Keratinocyte (primary cell): ENCODE measurements at regions not wholly inside any gene's neighbourhood (a gene's known extent, or its start where the extent isn't known, plus 50 kb on each side); places are given as distances from the start of the nearest gene placed in this dataset.

Source experiments
- DNase-seq: peaks from one replicate; pipeline ENCODE4 v3.0.0-alpha.2; 2011; ENCODE audit warnings: low read depth, missing footprints, low spot score
- FAIRE-seq: peaks from 2 replicates; lab custom pipeline; 2011; peaks lifted over from hg19 to GRCh38; lab: Jason Lieb, UNC
- H2AFZ ChIP-seq: 2 replicates; pipeline ENCODE4 v1.6.0; 2012; ENCODE audit warnings: low read length, control low read depth, inconsistent platforms; ENCODE audit not compliant: control insufficient read depth
- H3K27ac ChIP-seq: 2 replicates; pipeline ENCODE4 v1.5.1; 2011; ENCODE audit warnings: low read length; ENCODE audit not compliant: control insufficient read depth, insufficient read depth
- H3K27me3 ChIP-seq: 3 replicates; pipeline ENCODE4 v1.6.0; 2011; ENCODE audit warnings: low read length; ENCODE audit not compliant: control insufficient read depth, insufficient read depth; ENCODE audit errors: extremely low read depth
- H3K36me3 ChIP-seq, 2 experiments: 2 replicates in 1 of 2; 3 replicates in 1 of 2; pipeline ENCODE4 v1.5.1; 2011; ENCODE audit warnings: low read length in 2 of 2, mild to moderate bottlenecking in 1 of 2; ENCODE audit not compliant: control insufficient read depth in 2 of 2, insufficient read depth in 2 of 2; ENCODE audit errors: extremely low read depth in 1 of 2
- H3K4me1 ChIP-seq: 3 replicates; pipeline ENCODE4 v1.5.1; 2011; ENCODE audit warnings: low read length; ENCODE audit not compliant: control insufficient read depth, insufficient read depth; ENCODE audit errors: extremely low read depth
- H3K4me2 ChIP-seq: 3 replicates; pipeline ENCODE4 v1.6.0; 2011; ENCODE audit warnings: low read depth, low read length; ENCODE audit not compliant: control insufficient read depth, insufficient read depth; ENCODE audit errors: extremely low read depth
- H3K4me3 ChIP-seq, 3 experiments: fragments of 200-600 bp in 1 of 3; sonication (generic) in 1 of 3; 2 replicates in 2 of 3; 3 replicates in 1 of 3; pipeline ENCODE4 v1.5.1; 2011 to 2016; ENCODE audit warnings: low read length in 3 of 3, mild to moderate bottlenecking in 3 of 3, control low read depth in 2 of 3, inconsistent platforms in 1 of 3, low read depth in 1 of 3, mixed read lengths in 1 of 3, mixed run types in 1 of 3, moderate library complexity in 1 of 3; ENCODE audit not compliant: control insufficient read depth in 2 of 3, insufficient read depth in 2 of 3; ENCODE audit errors: extremely low read depth in 1 of 3
- H3K79me2 ChIP-seq: 2 replicates; pipeline ENCODE4 v1.6.0; 2012; ENCODE audit warnings: low read length; ENCODE audit not compliant: control insufficient read depth, insufficient read depth
- H3K9ac ChIP-seq: 3 replicates; pipeline ENCODE4 v1.6.0; 2011; ENCODE audit warnings: low read length; ENCODE audit not compliant: control insufficient read depth, insufficient read depth; ENCODE audit errors: extremely low read depth
- H3K9me1 ChIP-seq: 3 replicates; pipeline ENCODE4 v1.6.0; 2011; ENCODE audit warnings: low read length; ENCODE audit not compliant: control insufficient read depth, insufficient read depth; ENCODE audit errors: extremely low read depth
- H3K9me3 ChIP-seq: 2 replicates; pipeline ENCODE4 v1.5.1; 2012; ENCODE audit warnings: low read depth, low read length; ENCODE audit not compliant: control insufficient read depth
- H4K20me1 ChIP-seq: 3 replicates; pipeline ENCODE4 v1.6.0; 2011; ENCODE audit warnings: low read length; ENCODE audit not compliant: control insufficient read depth, insufficient read depth; ENCODE audit errors: extremely low read depth
- EZH2 ChIP-seq: IDR thresholded peaks from one replicate; pipeline ENCODE4 v1.6.1; 2012; ENCODE audit warnings: inconsistent platforms, mild to moderate bottlenecking, low read length, moderate library complexity
- dilution Hi-C: fragments of 300-500 bp; cut with MboI; formaldehyde crosslinking; loops from one replicate; pipeline ENCODE4 v1.7.0; 2020; ENCODE audit warnings: low sequenced_read_pairs; ENCODE audit not compliant: extremely low pct_ligation_motif_present
- TF ChIP-seq, protein P1 (sequence below), 3 experiments: IDR thresholded peaks in 1 of 3; conservative IDR thresholded peaks in 1 of 3; optimal IDR thresholded peaks in 1 of 3; 2 replicates in 2 of 3; 3 replicates in 1 of 3; pipeline versions ENCODE3 to v1.5.1; 2011; ENCODE audit warnings: low read length in 3 of 3, mild to moderate bottlenecking in 3 of 3, moderate library complexity in 2 of 3, control low read depth in 1 of 3, inconsistent platforms in 1 of 3; ENCODE audit not compliant: insufficient read depth in 2 of 3; ENCODE audit errors: extremely low read depth in 1 of 3

- H2AFZ ChIP-seq = no peak overlapping the region
- dilution Hi-C loops = no loop called here
- H4K20me1 ChIP-seq = no peaks in the 10 kb centered on the region
- no peak for TF ChIP-seq EZH2
- TF ChIP-seq, protein P1, sequence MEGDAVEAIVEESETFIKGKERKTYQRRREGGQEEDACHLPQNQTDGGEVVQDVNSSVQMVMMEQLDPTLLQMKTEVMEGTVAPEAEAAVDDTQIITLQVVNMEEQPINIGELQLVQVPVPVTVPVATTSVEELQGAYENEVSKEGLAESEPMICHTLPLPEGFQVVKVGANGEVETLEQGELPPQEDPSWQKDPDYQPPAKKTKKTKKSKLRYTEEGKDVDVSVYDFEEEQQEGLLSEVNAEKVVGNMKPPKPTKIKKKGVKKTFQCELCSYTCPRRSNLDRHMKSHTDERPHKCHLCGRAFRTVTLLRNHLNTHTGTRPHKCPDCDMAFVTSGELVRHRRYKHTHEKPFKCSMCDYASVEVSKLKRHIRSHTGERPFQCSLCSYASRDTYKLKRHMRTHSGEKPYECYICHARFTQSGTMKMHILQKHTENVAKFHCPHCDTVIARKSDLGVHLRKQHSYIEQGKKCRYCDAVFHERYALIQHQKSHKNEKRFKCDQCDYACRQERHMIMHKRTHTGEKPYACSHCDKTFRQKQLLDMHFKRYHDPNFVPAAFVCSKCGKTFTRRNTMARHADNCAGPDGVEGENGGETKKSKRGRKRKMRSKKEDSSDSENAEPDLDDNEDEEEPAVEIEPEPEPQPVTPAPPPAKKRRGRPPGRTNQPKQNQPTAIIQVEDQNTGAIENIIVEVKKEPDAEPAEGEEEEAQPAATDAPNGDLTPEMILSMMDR (optimal IDR thresholded peaks at IDR 0.05 in 1 of 3, IDR thresholded peaks at IDR 0.05 in 1 of 3, conservative IDR thresholded peaks at IDR 0.05 in 1 of 3; ENCODE audit: extremely low read depth in 1 of 3, insufficient read depth in 2 of 3, low read length in 3 of 3) = no peak
- peaks cover 9% of the 10 kb centered on the region for H3K4me1 ChIP-seq
- no peaks in the 10 kb centered on the region for H3K9me3 ChIP-seq
- no peak overlapping the region for H3K9ac ChIP-seq
- H3K4me2 ChIP-seq = no peak overlapping the region
- FAIRE-seq = no peak
- no peaks in the 10 kb centered on the region for H3K9me1 ChIP-seq
- no peaks in the 10 kb centered on the region for H3K79me2 ChIP-seq
- H3K36me3 ChIP-seq = no peaks in the 10 kb centered on the region
- H3K27ac ChIP-seq = no peak overlapping the region
- no peak overlapping the region for H3K4me3 ChIP-seq
- DNase-seq = no peak
- no peaks in the 10 kb centered on the region for H3K27me3 ChIP-seq
These were observed 245.8 kb upstream of the NBEA start for GRCh38 chr13:34696296-34696695.

- Histone ChIP-seq H3K4me2 (no peak overlapping the region), H4K20me1 (no peaks in the 10 kb centered on the region), H3K9me3 (no peaks in the 10 kb centered on the region), H3K9ac (no peak overlapping the region), H3K36me3 (no peaks in the 10 kb centered on the region), H3K4me3 (no peak overlapping the region), H3K9me1 (no peaks in the 10 kb centered on the region), H3K79me2 (no peaks in the 10 kb centered on the region), H3K4me1 (peaks cover 9% of the 10 kb centered on the region), H3K27ac (no peak overlapping the region), H3K27me3 (no peaks in the 10 kb centered on the region), H2AFZ (no peak overlapping the region)
- DNase-seq (no peak), FAIRE-seq (no peak)
- dilution Hi-C loops = no loop called here
- TF ChIP-seq EZH2 = no peak
- TF ChIP-seq, protein P1 (optimal IDR thresholded peaks at IDR 0.05 in 1 of 3, IDR thresholded peaks at IDR 0.05 in 1 of 3, conservative IDR thresholded peaks at IDR 0.05 in 1 of 3; ENCODE audit: extremely low read depth in 1 of 3, insufficient read depth in 2 of 3, low read length in 3 of 3) = no peak
These were observed 245.3 kb upstream of the NBEA start for GRCh38 chr13:34696741-34697140.
